Fibroblast of skin of abdomen (primary cell): ENCODE measurements at regions not wholly inside any gene's neighbourhood (a gene's known extent, or its start where the extent isn't known, plus 50 kb on each side); places are given as distances from the start of the nearest gene placed in this dataset.
A peak's percentile ranks its signal among the peaks of the same experiment; 100 is the strongest.
"Not testable (repeated sequence)": the region's sequence is repeated elsewhere in the genome, so short reads cannot be mapped to it uniquely, and the experiment has no call there.

Experiments
- DNase-seq: peaks from one replicate; pipeline ENCODE4 v3.0.0-alpha.2; 2013

DNA sequence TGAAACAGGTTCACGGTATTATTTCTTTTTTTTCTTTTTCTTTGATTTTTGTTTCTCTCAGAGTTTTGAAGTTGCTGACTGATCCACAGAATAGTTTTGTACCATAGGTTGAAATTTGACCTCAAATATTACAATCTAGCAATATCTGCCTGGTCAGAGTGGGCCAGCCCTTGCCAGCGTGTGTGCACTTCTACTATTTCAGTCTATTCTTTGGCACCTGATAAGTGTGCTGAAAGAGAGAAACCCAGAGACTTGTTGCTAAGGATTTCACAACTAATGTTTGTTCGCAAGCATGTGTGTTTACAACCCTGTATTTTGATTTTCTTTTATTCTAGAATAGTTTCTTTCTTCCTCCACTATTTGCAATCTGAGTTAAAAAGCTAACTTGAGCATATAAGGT, 1125.2 kb upstream of the CNTN5 start:
- DNase-seq: no peak

DNA sequence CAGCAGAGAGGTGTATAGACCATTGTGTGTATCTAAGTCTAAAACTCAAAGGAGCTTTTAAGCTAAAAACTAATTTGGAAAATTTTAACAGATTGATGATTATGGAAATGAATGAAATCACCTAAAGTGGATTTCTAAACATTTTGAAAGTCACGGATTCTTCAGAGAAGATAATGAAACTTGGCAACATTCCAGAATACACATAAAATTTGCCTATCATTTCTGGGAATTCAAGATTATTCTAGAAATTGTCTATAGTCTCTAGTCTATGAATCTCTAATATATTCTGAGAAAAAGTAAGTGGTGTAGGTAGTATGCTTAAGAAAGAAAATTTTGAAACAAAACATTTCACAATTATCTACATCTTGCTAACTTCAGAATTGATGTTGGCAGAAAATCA, 1117.9 kb upstream of the CNTN5 start:
- no peak for DNase-seq

DNA sequence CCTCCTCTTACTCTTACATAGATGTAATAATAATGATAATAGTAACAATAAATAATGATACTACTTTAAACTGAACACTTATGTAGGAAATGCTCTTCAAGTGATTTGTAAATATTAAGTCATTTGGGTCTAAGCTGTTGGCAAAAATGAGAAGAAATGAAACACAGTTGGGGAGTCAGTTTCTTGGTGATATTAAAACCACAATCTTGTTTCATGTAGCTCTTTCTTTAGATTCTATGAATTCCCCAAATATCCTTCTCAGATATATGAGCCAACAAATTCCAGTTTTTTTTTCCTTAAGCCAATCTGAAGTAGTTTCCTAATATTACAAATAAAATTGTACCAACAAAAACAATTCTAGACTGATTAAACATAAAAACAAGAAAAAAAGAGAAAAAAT, 1115.6 kb upstream of the CNTN5 start:
- no peak for DNase-seq

DNA sequence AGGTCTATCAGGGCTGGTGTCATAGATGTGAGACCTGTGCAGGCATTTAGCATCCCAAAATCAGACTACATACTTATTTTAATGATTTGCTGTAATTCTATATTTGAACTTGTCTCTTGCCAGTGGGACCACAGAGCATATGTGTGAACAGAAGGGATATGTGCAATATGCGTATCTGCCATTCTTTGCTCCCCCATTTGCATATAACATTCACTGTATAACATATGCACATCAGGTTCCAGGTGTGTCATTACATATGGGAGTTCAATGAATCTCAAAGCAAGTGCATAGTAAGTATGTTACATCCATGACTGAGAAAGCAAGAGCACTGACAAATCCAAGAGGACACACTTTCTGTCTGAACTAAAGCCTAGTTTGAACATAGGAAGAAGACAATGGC, 1115.1 kb upstream of the CNTN5 start:
- DNase-seq: no peak

DNA sequence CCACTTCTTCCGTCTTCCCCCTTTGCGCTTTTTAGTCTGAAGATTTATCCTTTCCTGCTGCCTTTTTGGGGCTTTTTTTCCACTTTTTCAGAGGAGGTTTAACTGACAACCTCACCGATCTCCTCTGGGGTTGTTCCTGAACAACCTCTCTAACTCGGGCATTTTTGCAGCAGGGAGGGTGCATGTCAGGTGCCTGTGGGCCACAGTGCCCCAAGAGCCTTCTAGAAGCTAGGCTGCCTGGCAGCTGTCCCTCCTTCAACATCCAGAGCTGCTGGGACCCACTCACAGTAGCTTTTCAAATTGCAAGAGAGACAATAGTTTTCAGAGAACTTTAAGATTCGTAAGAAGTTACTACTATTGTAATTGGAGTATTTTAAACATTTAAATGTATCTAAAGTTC, 1112.4 kb upstream of the CNTN5 start:
- no peak for DNase-seq

DNA sequence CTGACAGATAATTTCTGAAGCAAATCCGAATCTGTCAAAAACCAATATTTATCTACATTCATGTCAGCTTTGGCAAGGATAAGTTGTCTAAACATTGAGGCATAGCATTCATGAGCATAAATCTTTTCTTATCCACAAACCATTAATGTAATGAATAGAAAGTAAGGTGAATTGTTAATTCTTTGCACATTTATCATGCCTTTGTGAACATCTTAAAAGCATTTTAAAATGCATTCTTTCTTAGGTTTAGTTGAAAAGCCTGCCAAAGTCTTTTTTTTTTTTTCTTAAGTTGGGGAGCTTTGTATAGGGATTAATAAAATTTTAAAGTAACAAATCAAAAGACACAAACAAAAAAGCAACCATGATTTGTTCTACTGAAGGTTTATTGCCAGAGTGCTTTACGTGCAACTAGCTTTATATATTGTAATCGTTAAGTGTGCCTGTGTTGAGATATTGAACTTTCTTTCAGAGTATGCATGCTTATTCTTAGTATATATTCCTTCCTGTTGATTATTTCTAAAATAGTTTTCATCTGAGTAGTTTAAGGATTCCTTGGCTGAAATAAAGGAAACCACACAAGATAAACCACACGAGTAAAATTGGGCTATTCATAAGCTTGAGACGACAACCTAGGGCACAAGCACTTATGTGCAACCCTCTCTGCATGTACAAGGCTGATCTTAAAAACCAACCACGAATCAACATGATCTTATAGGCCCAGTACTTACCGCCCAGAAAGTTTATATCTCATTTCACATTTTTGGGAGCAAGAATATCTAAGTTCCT, 1110.9 kb upstream of the CNTN5 start:
- peak; percentile 77 for DNase-seq

DNA sequence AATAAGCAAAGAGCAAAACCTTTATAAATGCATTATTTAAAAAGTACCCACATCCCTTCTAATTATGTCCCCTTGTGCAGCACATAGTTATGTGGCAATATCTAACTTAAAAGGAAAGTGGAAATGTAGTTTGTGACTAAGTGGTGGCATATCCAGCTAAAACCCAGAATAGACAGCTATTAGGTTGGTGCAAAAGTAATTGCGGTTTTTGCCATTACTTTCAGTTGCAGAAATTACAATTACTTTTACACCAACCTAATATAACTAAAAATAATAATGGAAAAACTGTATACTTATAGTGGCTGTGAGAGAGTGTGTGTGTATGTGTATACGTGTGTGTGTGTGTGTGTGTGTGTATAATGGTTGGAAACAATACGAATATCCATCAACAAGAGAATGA, 1108.1 kb upstream of the CNTN5 start:
- no peak for DNase-seq

DNA sequence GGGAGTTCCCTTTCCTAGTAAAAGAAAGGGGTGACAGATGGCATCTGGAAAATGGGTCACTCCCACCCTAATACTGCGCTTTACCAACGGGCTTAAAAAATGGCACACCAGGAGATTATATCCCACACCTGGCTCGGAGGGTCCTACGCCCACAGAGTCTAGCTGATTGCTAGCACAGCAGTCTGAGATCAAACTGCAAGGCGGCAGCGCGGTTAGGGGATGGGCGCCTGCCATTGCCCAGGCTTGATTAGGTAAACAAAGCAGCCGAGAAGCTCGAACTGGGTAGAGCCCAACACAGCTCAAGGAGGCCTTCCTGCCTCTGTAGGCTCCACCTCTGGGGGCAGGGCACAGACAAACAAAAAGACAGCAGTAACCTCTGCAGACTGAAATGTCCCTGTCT, 1097.8 kb upstream of the CNTN5 start:
- DNase-seq: not testable (repeated sequence)

DNA sequence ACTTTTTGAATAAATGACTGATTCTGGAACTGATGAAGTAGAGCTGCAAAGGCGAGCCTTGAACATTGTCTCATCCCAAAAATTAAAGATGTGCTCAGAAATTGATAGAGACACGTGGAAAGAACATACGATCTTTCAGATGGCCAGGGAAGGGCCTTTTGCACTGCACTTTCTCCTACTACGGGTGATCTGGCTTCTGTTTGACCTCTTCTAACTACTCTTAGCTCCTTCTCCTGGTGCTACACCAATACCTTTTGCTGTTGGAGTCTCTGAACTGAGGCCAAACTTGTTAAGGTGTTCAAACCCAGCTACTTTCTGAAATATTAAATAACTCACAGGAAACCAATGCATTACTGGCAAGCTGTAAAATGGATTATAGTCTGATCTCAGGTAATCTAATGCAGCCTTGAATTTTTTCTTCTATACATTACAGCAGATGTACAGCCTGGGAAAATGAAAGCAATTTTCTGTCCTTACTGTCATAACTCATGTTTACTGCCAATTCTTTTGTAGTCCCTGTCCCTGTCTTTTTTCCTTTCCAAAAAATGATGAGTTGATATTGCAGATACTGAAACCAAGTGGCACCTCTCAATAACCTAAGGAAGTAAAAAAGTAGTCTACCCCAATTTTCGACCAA, 1086.1 kb upstream of the CNTN5 start:
- DNase-seq: no peak

DNA sequence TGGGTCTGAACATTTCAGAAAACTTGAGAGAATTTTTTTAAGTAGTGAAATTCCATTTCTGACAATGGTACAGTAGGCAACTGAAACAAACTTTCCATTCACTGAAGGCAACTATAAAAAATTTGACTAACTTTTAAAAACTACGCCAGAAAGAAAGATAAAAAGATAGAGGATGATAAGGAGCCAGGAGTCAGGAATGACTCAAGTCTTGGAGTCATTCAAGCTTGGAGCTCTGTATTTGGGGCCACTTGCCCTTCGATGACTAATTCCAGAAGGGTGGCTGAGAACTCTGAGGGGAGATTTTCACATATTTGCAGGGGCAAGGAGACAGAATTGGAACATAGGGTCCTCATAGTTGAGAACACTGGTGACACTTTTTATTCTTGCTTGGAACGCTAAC, 1083.2 kb upstream of the CNTN5 start:
- DNase-seq: peak; percentile 5

DNA sequence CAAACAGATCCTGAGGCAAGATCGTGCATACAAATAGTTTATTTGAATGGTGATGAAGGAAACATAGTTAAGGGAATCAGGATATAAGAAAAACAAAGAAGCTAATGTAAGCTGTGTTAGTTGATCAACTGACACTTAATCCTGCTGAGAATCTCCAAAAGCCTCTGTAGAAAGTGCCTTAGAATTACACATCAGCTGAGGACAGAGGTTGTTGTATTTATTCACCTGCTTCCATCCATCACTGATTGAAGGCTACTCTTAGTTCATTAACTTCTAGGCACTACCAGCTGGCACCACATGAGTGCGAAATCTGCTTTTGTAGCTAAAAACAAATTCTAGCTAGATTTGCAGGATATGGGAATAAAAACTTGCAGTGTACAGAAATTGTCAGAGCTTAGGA, 1082.0 kb upstream of the CNTN5 start:
- DNase-seq: no peak

DNA sequence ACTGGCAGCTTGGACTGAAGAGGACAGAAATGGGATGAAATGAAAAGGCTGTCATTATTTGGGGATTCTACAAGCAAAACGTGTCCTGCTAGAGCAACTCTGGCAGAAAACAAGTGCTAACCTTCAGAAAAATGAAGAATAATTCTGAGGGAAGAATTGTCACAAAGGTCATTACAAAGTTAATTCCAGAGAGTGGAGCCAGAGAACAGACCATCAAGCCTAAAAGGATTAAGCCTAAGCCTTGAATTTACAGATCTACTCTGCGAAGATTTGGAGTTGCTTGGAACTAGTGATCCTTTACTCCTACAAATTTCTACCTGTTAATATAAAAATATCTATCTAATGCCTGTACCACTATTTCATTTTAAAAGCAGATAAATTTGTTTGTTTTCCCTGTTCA, 1077.3 kb upstream of the CNTN5 start:
- DNase-seq: no peak

DNA sequence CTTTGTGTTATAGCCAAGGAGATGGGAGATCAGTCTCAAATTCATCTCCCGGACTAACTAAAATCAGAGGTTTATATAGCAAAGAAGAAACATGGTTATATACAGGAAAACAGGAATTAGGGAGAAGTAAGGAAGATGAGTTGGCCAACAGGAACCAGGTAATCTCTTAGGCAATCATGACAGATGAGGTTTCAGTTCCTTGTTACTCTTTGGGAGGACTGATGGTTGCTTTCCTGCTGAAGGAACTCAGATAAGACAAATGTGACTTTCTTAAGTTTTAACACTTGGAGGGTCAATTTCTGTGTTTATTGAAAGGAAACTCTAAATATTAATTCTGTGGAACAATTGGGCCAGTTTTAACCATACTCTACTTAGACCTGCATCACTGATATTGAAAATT, 1072.0 kb upstream of the CNTN5 start:
- DNase-seq: no peak

DNA sequence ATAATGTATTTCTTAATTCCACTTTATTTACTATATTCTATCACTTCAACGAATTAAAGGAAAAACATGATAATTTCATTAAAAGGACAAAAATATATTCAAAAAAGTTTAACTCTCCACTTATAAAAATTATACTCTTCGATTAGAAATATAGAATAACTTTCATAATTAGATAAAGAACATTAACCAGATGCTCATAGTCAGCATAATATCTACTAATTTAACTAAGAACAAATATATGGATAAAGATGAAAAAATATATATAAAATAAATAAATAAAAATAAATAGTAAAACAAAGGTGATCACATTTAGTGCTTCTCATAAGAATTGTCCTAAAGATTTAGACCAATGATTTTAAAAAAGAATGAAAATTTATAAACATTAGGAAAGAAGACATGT, 1065.2 kb upstream of the CNTN5 start:
- DNase-seq: no peak

DNA sequence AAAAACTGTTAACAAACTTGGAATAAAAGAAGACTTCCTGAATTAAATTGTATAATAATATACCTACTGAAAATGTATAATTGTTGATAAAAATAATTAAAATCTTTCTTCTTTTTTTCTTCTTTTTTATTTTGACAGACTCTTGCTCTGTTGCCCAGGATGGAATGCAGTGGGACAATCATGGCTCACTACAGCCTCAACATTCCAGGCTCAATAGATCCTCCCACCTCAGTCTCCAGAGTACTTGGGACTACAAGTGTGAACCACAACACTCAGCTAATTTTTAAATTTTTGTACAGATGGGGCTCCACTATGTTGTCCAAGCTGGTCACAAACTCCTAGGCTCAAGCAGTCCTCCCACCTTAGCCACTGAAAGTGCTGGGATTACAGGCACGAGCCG, 1063.8 kb upstream of the CNTN5 start:
- DNase-seq: no peak

DNA sequence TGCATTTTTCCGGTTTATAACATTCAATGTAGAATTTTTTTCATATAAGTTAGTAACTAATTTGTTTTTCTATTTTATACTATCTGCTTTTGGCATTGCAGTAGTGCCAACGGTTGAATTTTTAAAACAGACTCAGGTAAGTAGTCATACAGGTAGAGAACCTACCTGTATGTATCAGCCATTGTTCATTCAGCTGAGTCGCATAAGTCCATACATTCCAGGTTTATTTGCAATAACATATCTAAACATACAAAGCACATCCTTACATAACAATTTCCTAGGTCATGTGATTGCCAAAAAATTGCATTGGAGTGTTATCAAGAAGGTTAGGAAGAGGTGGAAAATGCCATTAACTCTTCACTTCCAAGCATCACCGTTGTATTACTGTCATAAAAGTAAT, 1059.3 kb upstream of the CNTN5 start:
- no peak for DNase-seq

DNA sequence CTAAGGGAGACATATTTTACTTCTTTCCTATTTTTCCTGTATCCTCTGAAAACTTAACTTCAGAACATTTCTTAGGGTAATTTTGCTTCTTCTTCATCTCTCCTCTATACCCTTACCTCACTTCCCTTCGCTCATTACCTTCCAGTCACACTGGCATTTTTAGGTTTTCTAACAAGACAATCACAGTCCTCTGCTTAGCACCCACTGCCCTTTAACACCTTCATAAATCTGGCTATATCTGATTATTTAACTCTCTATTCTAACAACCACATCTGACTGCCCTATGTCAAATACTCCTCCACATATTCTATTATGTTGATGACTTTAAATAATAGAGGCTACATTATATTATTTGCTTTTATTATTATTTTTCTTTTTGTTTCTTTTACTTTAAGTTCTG, 1058.0 kb upstream of the CNTN5 start:
- no peak for DNase-seq

DNA sequence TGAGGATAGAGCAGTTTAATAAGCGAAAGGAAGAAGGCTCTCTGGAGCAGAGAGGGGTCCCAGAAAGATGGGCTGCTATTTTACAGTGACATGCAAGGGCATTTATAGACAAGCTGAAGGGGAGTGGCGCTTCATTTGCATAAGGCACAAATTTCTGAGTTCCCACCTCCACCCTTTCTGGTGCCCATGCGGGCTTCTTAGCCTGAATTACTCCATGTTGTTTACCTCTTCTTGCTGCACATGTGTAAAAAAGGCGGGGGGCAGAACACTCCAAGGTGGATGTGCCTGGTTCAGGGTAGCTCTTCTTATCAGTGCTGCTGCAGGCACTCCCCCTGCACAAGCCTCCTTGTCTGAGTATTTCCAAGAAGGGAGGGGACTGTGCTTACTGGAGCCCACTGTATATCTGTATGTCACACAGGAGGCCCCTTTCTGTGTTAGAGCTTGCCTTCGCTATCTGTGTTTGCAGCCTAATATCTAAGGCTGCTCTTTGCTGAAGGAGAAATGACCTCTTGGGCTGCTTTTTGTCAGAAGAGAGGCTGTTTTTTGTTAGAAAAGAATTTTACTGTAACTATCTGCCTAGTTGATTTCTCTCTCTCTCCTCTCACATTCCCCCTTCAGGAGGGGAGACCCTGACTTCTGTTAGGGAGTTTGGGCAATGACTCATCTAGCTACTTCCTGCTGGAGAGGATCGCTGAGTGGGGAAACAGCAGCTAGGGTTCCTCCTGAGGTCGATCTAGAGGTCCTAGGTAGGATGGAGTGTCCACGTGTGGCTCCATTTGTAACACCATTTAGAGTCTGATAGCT, 1057.0 kb upstream of the CNTN5 start:
- peak; percentile 61 for DNase-seq

DNA sequence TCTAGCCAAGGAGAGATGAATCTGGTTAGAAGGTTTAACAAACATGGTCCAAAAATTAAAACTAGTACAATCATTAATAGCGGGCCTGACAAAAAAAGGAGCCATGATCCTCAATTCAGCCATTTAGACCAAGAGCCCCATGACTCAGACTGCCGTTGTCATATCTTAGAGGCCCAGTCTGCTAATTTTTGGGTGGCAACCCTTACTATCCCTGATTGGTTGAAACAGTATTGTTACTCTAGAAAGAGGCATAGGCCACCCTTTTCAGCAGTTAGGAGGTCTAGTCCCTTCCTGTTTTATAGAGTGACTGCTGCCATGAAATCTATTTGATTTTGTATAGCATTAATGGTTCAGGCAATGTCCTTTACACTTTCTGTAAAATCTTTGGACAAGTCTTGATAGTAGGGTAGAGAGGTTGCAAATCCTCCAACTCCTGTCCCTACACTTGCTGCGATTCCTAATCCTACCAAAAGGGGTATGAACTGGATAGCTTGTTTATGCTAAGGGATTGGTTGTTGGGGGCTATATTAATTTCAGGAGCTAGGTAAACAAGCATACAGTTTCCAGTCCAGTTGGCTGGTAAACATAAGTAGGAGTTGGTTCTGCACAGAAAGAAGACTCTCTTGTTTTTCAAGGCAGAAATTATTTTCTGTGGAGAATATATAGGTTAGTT, 1056.3 kb upstream of the CNTN5 start:
- no peak for DNase-seq

DNA sequence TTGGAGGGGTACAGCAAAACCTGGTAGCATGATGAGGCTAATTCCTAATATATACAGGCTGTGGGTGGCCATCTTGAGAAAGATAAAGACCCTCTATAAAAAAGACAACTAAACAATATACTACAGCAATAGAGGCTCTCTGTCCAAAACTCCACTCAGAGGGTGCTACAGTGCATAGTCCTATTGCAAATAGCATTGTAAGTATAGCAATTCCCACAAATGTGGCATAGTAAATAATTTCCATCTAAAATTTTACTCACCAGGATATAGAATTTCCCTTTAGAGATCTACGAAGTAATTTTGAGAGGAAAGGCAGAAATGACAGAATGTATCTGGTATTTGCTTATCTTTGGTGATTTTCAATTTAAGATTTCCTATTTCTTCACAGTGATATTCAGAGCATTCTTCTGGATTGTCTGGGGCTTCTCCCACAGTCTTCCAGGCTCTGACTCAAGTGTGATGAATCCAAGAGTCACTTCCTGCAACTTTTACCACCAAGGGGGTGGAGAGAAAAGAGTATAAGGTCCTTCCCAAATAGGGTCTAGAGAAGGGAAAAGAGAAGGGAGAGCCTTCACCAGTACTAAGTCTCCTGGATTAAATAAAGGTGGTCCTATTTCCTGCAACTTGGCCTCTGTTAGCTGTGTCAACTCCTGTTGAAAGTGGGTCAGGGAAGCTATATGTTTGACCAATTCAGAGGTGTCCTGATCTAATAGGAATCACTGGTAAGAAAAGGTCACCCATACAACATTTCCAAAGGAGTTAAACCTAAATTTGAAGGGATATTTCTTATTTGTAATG, 1054.7 kb upstream of the CNTN5 start:
- peak; percentile 98 for DNase-seq

DNA sequence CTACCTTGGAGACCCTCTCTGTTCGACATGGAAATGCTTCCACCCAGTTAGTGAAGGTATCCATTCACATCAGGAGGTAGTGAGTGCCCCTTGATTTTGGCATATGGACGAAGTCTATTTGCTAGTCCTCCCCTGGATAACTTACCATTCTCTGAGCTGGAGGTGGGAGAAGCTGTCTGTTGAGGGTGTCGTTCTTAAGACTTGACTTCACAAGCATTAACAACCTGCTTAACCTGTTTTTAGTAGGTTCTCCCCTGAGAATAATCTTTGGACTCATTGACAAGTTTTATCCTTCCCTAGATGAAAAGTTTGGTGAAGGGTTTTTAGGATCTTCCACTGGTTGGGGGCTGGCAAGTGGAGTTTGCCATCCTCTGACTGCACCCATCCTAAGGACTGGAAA, 1053.8 kb upstream of the CNTN5 start:
- DNase-seq: no peak

DNA sequence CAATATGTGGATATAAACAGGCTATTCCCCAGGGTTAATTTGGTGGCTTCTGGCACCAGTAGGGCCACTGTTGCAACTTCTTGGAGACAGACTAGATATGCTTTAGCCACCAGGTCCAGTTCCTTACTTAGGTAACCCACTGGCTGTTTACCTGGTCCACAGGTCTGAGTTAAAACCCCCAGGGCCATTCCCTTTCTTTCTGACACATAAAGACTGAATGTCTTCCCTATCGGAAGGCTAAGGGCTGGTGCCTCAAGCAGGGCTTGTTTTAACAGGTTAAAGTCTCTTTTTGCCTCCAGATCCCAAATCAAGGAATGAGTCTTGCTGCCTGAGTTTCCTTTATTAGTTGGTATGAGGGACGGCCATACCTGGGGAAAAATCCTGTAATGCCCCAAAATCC, 1052.7 kb upstream of the CNTN5 start:
- no peak for DNase-seq
